PFSK-1 (cell line): ENCODE measurements at regions not wholly inside any gene's neighbourhood (a gene's known extent, or its start where the extent isn't known, plus 50 kb on each side); places are given as distances from the start of the nearest gene placed in this dataset.

Source experiments
- FOXP2 ChIP-seq: optimal IDR thresholded peaks from 2 replicates; pipeline ENCODE3; 2011; ENCODE audit warnings: borderline replicate concordance, control low read depth, inconsistent platforms; ENCODE audit not compliant: insufficient read depth; ENCODE audit errors: extremely low read length, extremely low read depth
- POLR2AphosphoS5 ChIP-seq: IDR thresholded peaks from 2 replicates; pipeline ENCODE4 v1.6.1; 2012; ENCODE audit warnings: low read depth, mild to moderate bottlenecking, control low read depth, low read length, moderate library complexity
- REST ChIP-seq, 2 experiments: IDR thresholded peaks; 2 replicates each; pipeline versions ENCODE4 v1.6.1 to v1.8.0; 2011 to 2012; ENCODE audit warnings: low read depth in 2 of 2, low read length in 2 of 2, control low read depth in 1 of 2, inconsistent platforms in 1 of 2, mild to moderate bottlenecking in 1 of 2, moderate library complexity in 1 of 2; ENCODE audit not compliant: insufficient read depth in 1 of 2
- SIN3A ChIP-seq: IDR thresholded peaks from 2 replicates; pipeline ENCODE4 v1.6.1; 2012; ENCODE audit warnings: mild to moderate bottlenecking, low read length, moderate library complexity, borderline replicate concordance; ENCODE audit not compliant: insufficient read depth
- TAF1 ChIP-seq: IDR thresholded peaks from 2 replicates; pipeline ENCODE4 v1.6.1; 2012; ENCODE audit warnings: low read length, control low read depth, borderline replicate concordance; ENCODE audit not compliant: insufficient read depth

DNA sequence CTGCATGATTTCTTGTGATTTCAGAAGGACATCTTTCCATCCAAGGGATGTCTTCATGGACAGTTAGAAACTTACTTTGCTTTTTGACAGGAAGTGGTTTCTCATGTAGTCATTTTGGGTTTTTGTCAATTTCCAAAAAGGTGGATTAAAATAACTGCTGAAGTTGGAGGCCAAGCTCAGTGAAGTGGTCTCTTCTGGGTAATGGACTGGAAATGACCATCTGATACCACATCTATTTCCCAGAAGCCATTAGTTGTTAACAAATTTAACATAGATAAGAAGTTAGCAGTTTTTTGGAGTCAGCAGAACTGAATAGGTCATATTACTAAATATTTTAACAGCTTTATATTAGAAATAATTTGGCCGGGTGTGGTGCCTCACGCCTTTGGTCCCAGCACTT lies 86.2 kb upstream of the MYO10 start:
- TF ChIP-seq POLR2AphosphoS5 (no peak), TAF1 (no peak), REST (IDR thresholded peaks at IDR 0.05; ENCODE audit: insufficient read depth in 1 of 2, low read depth in 2 of 2, low read length in 2 of 2) (no peak), SIN3A (no peak), FOXP2 (no peak)
